ENCODE measurements at regions not wholly inside any gene's neighbourhood (a gene's known extent, or its start where the extent isn't known, plus 50 kb on each side); places are given as distances from the start of the nearest gene placed in this dataset.

DNA sequence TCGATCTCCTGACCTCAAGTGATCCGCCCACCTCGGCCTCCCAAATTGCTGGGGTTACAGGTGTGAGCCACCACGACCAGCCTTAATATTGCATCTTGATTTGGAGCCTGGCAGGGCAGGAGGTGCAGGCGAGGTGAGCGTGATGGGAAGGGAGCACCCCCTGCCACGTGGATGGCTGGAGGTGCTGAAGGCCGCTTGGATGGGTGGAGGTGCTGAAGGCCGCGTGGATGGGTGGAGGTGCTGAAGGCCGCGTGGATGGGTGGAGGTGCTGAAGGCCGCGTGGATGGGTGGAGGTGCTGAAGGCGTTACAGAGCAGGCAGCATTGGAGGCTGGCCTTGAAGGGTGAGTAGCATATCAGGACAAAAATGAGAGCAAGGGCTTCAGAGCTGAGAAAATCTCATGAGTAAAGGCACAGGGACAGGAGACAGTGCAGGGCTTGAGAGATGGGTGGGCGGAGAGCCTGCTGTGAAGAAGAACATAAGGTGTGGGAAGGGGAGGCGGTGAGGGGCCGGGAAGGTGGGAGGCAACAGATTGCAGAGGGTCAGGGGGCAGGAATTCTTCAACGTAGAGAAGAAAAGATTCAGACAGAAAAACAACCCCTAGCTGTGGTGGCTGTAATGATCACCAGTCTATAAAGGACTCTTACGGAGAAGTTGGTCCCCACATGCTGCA is 101.7 kb upstream of the SEC14L1 start (continued):
- no peak for TF ChIP-seq ZNF157 (tag by site-specific recombination; IDR thresholded peaks at IDR 0.05)

GRCh38 chr17:77042476-77043231 is 98.1 kb upstream of the SEC14L1 start:
- Histone ChIP-seq H3K4me1 (ENCODE audit: control insufficient read depth, insufficient read depth, low read length) (no peaks in the 10 kb centered on the region), H3K27ac (ENCODE audit: extremely low read depth, low read depth, low read length) (no peak overlapping the region), H3K9me3 (ENCODE audit: control insufficient read depth, insufficient read depth, low read depth, low read length) (no peaks in the 10 kb centered on the region), H3K4me3 (ENCODE audit: low read depth, low read length) (no peak overlapping the region), H3K36me3 (ENCODE audit: control insufficient read depth in 2 of 2, insufficient read depth in 1 of 2, low read length in 2 of 2) (no peaks in the 10 kb centered on the region)
- 0 out of 2 replicates have a peak, but pooled peaks have one; percentile 33 for TF ChIP-seq SCRT2 (tag by site-specific recombination; IDR thresholded peaks at IDR 0.05)
- no peak for TF ChIP-seq ZNF580 (tag by site-specific recombination; IDR thresholded peaks at IDR 0.05)
- POLR2A ChIA-PET, result no interaction called here
- CTCF ChIA-PET, result interaction anchor here (0.6 to 6.9 kb wide), 5 partner anchors 8 to 354 kb away, joined by 3 to 59 read pairs (median 3); no protein-coding TSS in a partner anchor

GRCh38 chr17:77045441-77046041 is 95.2 kb upstream of the SEC14L1 start:
- no peak overlapping the region for H3K4me3 ChIP-seq (ENCODE audit: low read depth, low read length)
- TF ChIP-seq ZNF473 (tag by site-specific recombination; IDR thresholded peaks at IDR 0.05) (no peak), ZNF600 (tag by site-specific recombination; IDR thresholded peaks at IDR 0.05) (0 out of 2 replicates have a peak, but pooled peaks have one; percentile 19), ZNF664 (tag by site-specific recombination; IDR thresholded peaks at IDR 0.05) (0 out of 2 replicates have a peak, but pooled peaks have one; percentile 35)
- H3K9me3 ChIP-seq (ENCODE audit: control insufficient read depth, insufficient read depth, low read depth, low read length), result no peaks in the 10 kb centered on the region
- ChIA-PET CTCF (interaction anchor here (6.9 kb wide), 1 partner anchor 11 kb away, joined by 59 read pairs; no protein-coding TSS in a partner anchor), POLR2A (no interaction called here)
- no peaks in the 10 kb centered on the region for H3K4me1 ChIP-seq (ENCODE audit: control insufficient read depth, insufficient read depth, low read length)
- H3K36me3 ChIP-seq (ENCODE audit: control insufficient read depth in 2 of 2, insufficient read depth in 1 of 2, low read length in 2 of 2), result no peaks in the 10 kb centered on the region
- H3K27ac ChIP-seq (ENCODE audit: extremely low read depth, low read depth, low read length), result 0 out of 2 replicates have a peak overlapping the region, but pooled peaks have one; percentile 17

- no peak overlapping the region for H3K4me3 ChIP-seq (ENCODE audit: low read depth, low read length)
- ChIA-PET CTCF (interaction anchor here (0.6 to 1.5 kb wide), 6 partner anchors 12 to 198 kb away, joined by 3 to 10 read pairs (median 4); partner anchors contain the start of gene MGAT5B), POLR2A (no interaction called here)
- no peak overlapping the region for H3K27ac ChIP-seq (ENCODE audit: extremely low read depth, low read depth, low read length)
- H3K4me1 ChIP-seq (ENCODE audit: control insufficient read depth, insufficient read depth, low read length), result no peaks in the 10 kb centered on the region
- no peaks in the 10 kb centered on the region for H3K36me3 ChIP-seq (ENCODE audit: control insufficient read depth in 2 of 2, insufficient read depth in 1 of 2, low read length in 2 of 2)
- H3K9me3 ChIP-seq (ENCODE audit: control insufficient read depth, insufficient read depth, low read depth, low read length), result no peaks in the 10 kb centered on the region
- TF ChIP-seq, protein P1, sequence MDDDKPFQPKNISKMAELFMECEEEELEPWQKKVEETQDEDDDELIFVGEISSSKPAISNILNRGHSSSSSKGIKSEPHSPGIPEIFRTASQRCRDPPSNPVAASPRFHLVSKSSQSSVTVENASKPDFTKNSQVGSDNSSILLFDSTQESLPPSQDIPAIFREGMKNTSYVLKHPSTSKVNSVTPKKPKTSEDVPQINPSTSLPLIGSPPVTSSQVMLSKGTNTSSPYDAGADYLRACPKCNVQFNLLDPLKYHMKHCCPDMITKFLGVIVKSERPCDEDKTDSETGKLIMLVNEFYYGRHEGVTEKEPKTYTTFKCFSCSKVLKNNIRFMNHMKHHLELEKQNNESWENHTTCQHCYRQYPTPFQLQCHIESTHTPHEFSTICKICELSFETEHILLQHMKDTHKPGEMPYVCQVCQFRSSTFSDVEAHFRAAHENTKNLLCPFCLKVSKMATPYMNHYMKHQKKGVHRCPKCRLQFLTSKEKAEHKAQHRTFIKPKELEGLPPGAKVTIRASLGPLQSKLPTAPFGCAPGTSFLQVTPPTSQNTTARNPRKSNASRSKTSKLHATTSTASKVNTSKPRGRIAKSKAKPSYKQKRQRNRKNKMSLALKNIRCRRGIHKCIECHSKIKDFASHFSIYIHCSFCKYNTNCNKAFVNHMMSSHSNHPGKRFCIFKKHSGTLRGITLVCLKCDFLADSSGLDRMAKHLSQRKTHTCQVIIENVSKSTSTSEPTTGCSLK (tag by site-specific recombination; IDR thresholded peaks at IDR 0.05), result no peak
- TF ChIP-seq, protein P2, sequence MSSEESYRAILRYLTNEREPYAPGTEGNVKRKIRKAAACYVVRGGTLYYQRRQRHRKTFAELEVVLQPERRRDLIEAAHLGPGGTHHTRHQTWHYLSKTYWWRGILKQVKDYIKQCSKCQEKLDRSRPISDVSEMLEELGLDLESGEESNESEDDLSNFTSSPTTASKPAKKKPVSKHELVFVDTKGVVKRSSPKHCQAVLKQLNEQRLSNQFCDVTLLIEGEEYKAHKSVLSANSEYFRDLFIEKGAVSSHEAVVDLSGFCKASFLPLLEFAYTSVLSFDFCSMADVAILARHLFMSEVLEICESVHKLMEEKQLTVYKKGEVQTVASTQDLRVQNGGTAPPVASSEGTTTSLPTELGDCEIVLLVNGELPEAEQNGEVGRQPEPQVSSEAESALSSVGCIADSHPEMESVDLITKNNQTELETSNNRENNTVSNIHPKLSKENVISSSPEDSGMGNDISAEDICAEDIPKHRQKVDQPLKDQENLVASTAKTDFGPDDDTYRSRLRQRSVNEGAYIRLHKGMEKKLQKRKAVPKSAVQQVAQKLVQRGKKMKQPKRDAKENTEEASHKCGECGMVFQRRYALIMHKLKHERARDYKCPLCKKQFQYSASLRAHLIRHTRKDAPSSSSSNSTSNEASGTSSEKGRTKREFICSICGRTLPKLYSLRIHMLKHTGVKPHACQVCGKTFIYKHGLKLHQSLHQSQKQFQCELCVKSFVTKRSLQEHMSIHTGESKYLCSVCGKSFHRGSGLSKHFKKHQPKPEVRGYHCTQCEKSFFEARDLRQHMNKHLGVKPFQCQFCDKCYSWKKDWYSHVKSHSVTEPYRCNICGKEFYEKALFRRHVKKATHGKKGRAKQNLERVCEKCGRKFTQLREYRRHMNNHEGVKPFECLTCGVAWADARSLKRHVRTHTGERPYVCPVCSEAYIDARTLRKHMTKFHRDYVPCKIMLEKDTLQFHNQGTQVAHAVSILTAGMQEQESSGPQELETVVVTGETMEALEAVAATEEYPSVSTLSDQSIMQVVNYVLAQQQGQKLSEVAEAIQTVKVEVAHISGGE (tag by site-specific recombination; conservative IDR thresholded peaks at IDR 0.05; ENCODE audit: low read depth), result no peak
- TF ChIP-seq ZNF768 (tag by site-specific recombination; IDR thresholded peaks at IDR 0.05), result no peak
- no peak for TF ChIP-seq YY2 (tag by site-specific recombination; IDR thresholded peaks at IDR 0.05)
- peak; percentile 58 for TF ChIP-seq PRDM6 (tag by site-specific recombination; IDR thresholded peaks at IDR 0.05)
- no peak for TF ChIP-seq ZNF449 (tag by site-specific recombination; IDR thresholded peaks at IDR 0.05)
- TF ChIP-seq ZNF658 (tag by site-specific recombination; IDR thresholded peaks at IDR 0.05), result no peak
- peak; percentile 96 for TF ChIP-seq SCRT2 (tag by site-specific recombination; IDR thresholded peaks at IDR 0.05)
- 0 out of 2 replicates have a peak, but pooled peaks have one; percentile 12 for TF ChIP-seq OSR2 (tag by site-specific recombination; IDR thresholded peaks at IDR 0.05)
- no peak for TF ChIP-seq ZFP3 (tag by site-specific recombination; IDR thresholded peaks at IDR 0.05; ENCODE audit: low read depth)
- no peak for TF ChIP-seq MYNN (tag by site-specific recombination; IDR thresholded peaks at IDR 0.05; ENCODE audit: borderline replicate concordance)
- TF ChIP-seq ZNF157 (tag by site-specific recombination; IDR thresholded peaks at IDR 0.05), result no peak
These were observed 91.3 kb upstream of the SEC14L1 start for GRCh38 chr17:77049440-77049839.

All from HEK293 (cell line).